ENCODE measurements at regions not wholly inside any gene's neighbourhood (a gene's known extent, or its start where the extent isn't known, plus 50 kb on each side); places are given as distances from the start of the nearest gene placed in this dataset.

GRCh38 chr12:30820406-30820946 lies 65.7 kb upstream of the CAPRIN2 start:
- TF ChIP-seq CTCF (IDR thresholded peaks at IDR 0.05; ENCODE audit: low read depth, low read length): no peak
- no peak overlapping the region for H3K27ac ChIP-seq (ENCODE audit: low read depth, low read length)
- CTCF ChIA-PET: no interaction called here
- POLR2A ChIA-PET: no interaction called here
- peaks cover 13% of the 10 kb centered on the region for H3K27me3 ChIP-seq (ENCODE audit: control insufficient read depth, insufficient read depth, low read length)
- H3K9me3 ChIP-seq (ENCODE audit: control insufficient read depth, insufficient read depth, low read length): no peaks in the 10 kb centered on the region; the same call in 1 of the 2 replicates
- no peak overlapping the region for H3K4me3 ChIP-seq (ENCODE audit: low read depth, low read length)
- no peak for DNase-seq (ENCODE audit: low read depth, low spot score)

- Histone ChIP-seq H3K27me3 (ENCODE audit: control insufficient read depth, insufficient read depth, low read length) (peaks cover 13% of the 10 kb centered on the region), H3K9me3 (ENCODE audit: control insufficient read depth, insufficient read depth, low read length) (no peaks in the 10 kb centered on the region; the same call in 1 of the 2 replicates), H3K4me3 (ENCODE audit: low read depth, low read length) (no peak overlapping the region), H3K27ac (ENCODE audit: low read depth, low read length) (no peak overlapping the region)
- no peak for DNase-seq (ENCODE audit: low read depth, low spot score)
- CTCF ChIA-PET: no interaction called here
- TF ChIP-seq CTCF (IDR thresholded peaks at IDR 0.05; ENCODE audit: low read depth, low read length): no peak
- POLR2A ChIA-PET: no interaction called here
Observed at GRCh38 chr12:30818562-30818961, 63.8 kb upstream of the CAPRIN2 start.

GRCh38 chr12:30816742-30817465 lies 62.2 kb upstream of the CAPRIN2 start:
- ChIA-PET CTCF (interaction anchor here (1.1 kb wide), 1 partner anchor 9 kb away, joined by 3 read pairs; no protein-coding TSS in a partner anchor), POLR2A (no interaction called here)

GRCh38 chr12:30814295-30814655 lies 59.5 kb upstream of the CAPRIN2 start:
- DNase-seq (ENCODE audit: low read depth, low spot score): no peak
- Histone ChIP-seq H3K9me3 (ENCODE audit: control insufficient read depth, insufficient read depth, low read length) (no peaks in the 10 kb centered on the region), H3K4me3 (ENCODE audit: low read depth, low read length) (no peak overlapping the region), H3K27ac (ENCODE audit: low read depth, low read length) (no peak overlapping the region), H3K27me3 (ENCODE audit: control insufficient read depth, insufficient read depth, low read length) (peaks cover 6% of the 10 kb centered on the region)
- CTCF ChIA-PET: interaction anchor here (0.6 to 1.1 kb wide), 2 partner anchors 33 to 165 kb away, joined by 3 to 4 read pairs; no protein-coding TSS in a partner anchor
- POLR2A ChIA-PET: no interaction called here
- TF ChIP-seq CTCF (IDR thresholded peaks at IDR 0.05; ENCODE audit: low read depth, low read length): no peak

More at GRCh38 chr12:30816742-30817465, 62.2 kb upstream of the CAPRIN2 start:
- H3K27me3 ChIP-seq (ENCODE audit: control insufficient read depth, insufficient read depth, low read length): peaks cover 13% of the 10 kb centered on the region
- no peak overlapping the region for H3K4me3 ChIP-seq (ENCODE audit: low read depth, low read length)
- no peaks in the 10 kb centered on the region for H3K9me3 ChIP-seq (ENCODE audit: control insufficient read depth, insufficient read depth, low read length)
- no peak for TF ChIP-seq CTCF (IDR thresholded peaks at IDR 0.05; ENCODE audit: low read depth, low read length)
- DNase-seq (ENCODE audit: low read depth, low spot score): no peak
- H3K27ac ChIP-seq (ENCODE audit: low read depth, low read length): no peak overlapping the region

GRCh38 chr12:30813525-30814294 lies 59.0 kb upstream of the CAPRIN2 start:
- Histone ChIP-seq H3K9me3 (ENCODE audit: control insufficient read depth, insufficient read depth, low read length) (no peaks in the 10 kb centered on the region), H3K27me3 (ENCODE audit: control insufficient read depth, insufficient read depth, low read length) (peaks cover 3% of the 10 kb centered on the region), H3K27ac (ENCODE audit: low read depth, low read length) (no peak overlapping the region), H3K4me3 (ENCODE audit: low read depth, low read length) (no peak overlapping the region)
- DNase-seq (ENCODE audit: low read depth, low spot score): no peak
- ChIA-PET POLR2A (no interaction called here), CTCF (interaction anchor here (0.6 kb wide), 1 partner anchor 166 kb away, joined by 4 read pairs; no protein-coding TSS in a partner anchor)
- TF ChIP-seq CTCF (IDR thresholded peaks at IDR 0.05; ENCODE audit: low read depth, low read length): no peak

Data from AG04450 (cell line).